ENCODE measurements at regions not wholly inside any gene's neighbourhood (a gene's known extent, or its start where the extent isn't known, plus 50 kb on each side); places are given as distances from the start of the nearest gene placed in this dataset.
"Not testable (repeated sequence)": the region's sequence is repeated elsewhere in the genome, so short reads cannot be mapped to it uniquely, and the experiment has no call there.

DNA sequence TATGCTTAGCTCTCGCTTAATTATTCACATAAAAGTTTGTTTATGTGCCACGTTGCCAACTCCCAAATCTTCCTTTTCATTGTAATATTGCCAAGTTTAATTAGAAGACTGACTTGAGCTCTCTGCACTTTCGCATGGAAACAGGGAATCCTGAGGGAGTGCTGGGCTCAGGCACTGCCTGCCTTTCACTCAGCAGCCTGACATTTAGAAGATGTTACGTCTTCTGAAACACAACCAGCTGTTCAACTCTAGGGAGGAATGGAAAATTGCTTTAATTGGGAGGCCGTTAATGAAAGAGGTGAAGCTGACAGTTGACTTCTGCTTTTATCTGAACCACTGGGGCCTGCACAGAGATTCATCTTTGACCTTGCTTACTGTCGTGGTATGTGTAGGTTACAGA is 77.4 kb upstream of the MTHFD1L start:
- ATAC-seq (ENCODE audit: poor library complexity) (peak; percentile 72), DNase-seq (no peak)
- intact Hi-C loops (cut with DNase I), result no loop called here

GRCh38 chr6:150789906-150790305 is 75.6 kb upstream of the MTHFD1L start:
- DNase-seq; ATAC-seq (ENCODE audit: poor library complexity); intact Hi-C loops (cut with DNase I): not testable (repeated sequence)

- DNase-seq, result no peak
- ATAC-seq (ENCODE audit: poor library complexity), result no peak
- intact Hi-C loops (cut with DNase I), result no loop called here
These were observed 73.8 kb upstream of the MTHFD1L start for GRCh38 chr6:150791717-150792116.

GRCh38 chr6:150797949-150798348 is 67.6 kb upstream of the MTHFD1L start:
- DNase-seq, result no peak
- intact Hi-C loops (cut with DNase I), result no loop called here
- ATAC-seq (ENCODE audit: poor library complexity), result no peak

DNA sequence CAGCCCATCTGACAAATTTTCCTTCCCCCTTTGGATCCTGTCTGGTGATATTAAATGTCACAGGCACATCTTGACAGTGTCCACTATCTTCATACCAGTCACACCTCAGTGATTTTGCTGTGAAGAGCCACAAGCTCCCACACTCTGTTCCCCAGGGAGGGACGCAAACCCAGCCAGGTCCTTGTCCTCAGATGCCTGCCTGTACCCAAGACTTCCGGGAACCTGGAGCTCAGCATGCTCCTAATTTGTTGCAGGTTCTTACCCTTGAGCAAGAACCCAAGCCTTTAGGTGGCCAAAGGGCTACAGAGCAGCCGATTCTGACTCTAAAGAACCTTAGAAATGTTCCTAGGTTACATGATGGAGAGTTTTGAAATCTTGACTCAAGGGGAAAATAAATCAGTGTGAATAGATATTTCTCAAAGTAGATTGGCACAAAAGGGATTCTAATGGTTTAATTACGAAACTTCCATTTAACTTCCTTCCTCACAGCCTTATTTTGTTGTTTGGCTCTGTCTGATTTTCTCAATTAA is 66.2 kb upstream of the MTHFD1L start:
- ATAC-seq (ENCODE audit: poor library complexity) (peak; percentile 34), DNase-seq (no peak)
- intact Hi-C loops (cut with DNase I), result no loop called here

GRCh38 chr6:150800674-150801314 is 64.7 kb upstream of the MTHFD1L start:
- no peak for DNase-seq
- ATAC-seq (ENCODE audit: poor library complexity), result peak; percentile 75
- intact Hi-C loops (cut with DNase I), result no loop called here

- DNase-seq, result no peak
- intact Hi-C loops (cut with DNase I), result no loop called here
- no peak for ATAC-seq (ENCODE audit: poor library complexity)
These were observed 58.7 kb upstream of the MTHFD1L start for GRCh38 chr6:150806790-150807189.

- DNase-seq (no peak), ATAC-seq (ENCODE audit: poor library complexity) (peak; percentile 34)
- intact Hi-C loops (cut with DNase I), result loop anchor here (2.0 to 10.0 kb wide), 2 partner anchors 219 to 395 kb away; partner anchors contain the start of gene PLEKHG1
These were observed 52.0 kb upstream of the MTHFD1L start for GRCh38 chr6:150813319-150813992.

- no peak for DNase-seq
- ATAC-seq (ENCODE audit: poor library complexity), result no peak
- intact Hi-C loops (cut with DNase I), result loop anchor here (2.0 to 10.0 kb wide), 2 partner anchors 219 to 395 kb away; partner anchors contain the start of gene PLEKHG1
These were observed 51.5 kb upstream of the MTHFD1L start for GRCh38 chr6:150813993-150814359.

Data from Right ventricle myocardium superior (tissue), 1 donor.